Esophagus squamous epithelium (tissue), 4 donors: ENCODE measurements at regions not wholly inside any gene's neighbourhood (a gene's known extent, or its start where the extent isn't known, plus 50 kb on each side); places are given as distances from the start of the nearest gene placed in this dataset.

ENCODE experiments used
- CTCF ChIP-seq, 6 experiments: fragments of 450-650 bp in 4 of 6; fragments of 200-600 bp in 2 of 6; sonication (generic) in 2 of 6; IDR thresholded peaks; one replicate each; pipeline ENCODE4 v1.5.1; 2016 to 2019; ENCODE audit warnings: antibody characterized with exemption in 6 of 6, mild to moderate bottlenecking in 4 of 6, moderate library complexity in 4 of 6
- POLR2A ChIP-seq, 4 donors: fragments of 450-650 bp; IDR thresholded peaks; one replicate each; pipeline ENCODE4 v1.6.1; 2017; ENCODE audit warnings: antibody characterized with exemption in 4 of 4, mild to moderate bottlenecking in 4 of 4, moderate library complexity in 3 of 4

- TF ChIP-seq CTCF (IDR thresholded peaks at IDR 0.05) (no peak), POLR2A (IDR thresholded peaks at IDR 0.05) (no peak)
Observed at GRCh38 chr2:128717758-128718710, 399.4 kb upstream of the HS6ST1 start.
